ENCODE measurements at regions not wholly inside any gene's neighbourhood (a gene's known extent, or its start where the extent isn't known, plus 50 kb on each side); places are given as distances from the start of the nearest gene placed in this dataset.

- TF ChIP-seq ZBTB11 (CRISPR knock-in tag; IDR thresholded peaks at IDR 0.05) (no peak), TBL1XR1 (IDR thresholded peaks at IDR 0.05; ENCODE audit: low read depth, low read length) (no peak), EZH2 (IDR thresholded peaks at IDR 0.05; ENCODE audit: borderline replicate concordance, control insufficient read depth, low read depth, low read length) (no peak), POLR2AphosphoS5 (IDR thresholded peaks at IDR 0.05; ENCODE audit: low read length) (no peak), FOXK2 (IDR thresholded peaks at IDR 0.05) (no peak), CHD2 (IDR thresholded peaks at IDR 0.05; ENCODE audit: borderline replicate concordance, low read depth, low read length) (no peak), RCOR1 (conservative IDR thresholded peaks at IDR 0.05; ENCODE audit: low read depth, low read length) (no peak), IKZF1 (conservative IDR thresholded peaks at IDR 0.05) (no peak), RAD21 (IDR thresholded peaks at IDR 0.05; ENCODE audit: insufficient read depth, low read depth, low read length) (no peak), POLR2A (IDR thresholded peaks at IDR 0.05; ENCODE audit: low read depth, low read length) (no peak), MXI1 (IDR thresholded peaks at IDR 0.05; ENCODE audit: low read depth, low read length) (no peak)
- TF ChIP-seq, protein P1, sequence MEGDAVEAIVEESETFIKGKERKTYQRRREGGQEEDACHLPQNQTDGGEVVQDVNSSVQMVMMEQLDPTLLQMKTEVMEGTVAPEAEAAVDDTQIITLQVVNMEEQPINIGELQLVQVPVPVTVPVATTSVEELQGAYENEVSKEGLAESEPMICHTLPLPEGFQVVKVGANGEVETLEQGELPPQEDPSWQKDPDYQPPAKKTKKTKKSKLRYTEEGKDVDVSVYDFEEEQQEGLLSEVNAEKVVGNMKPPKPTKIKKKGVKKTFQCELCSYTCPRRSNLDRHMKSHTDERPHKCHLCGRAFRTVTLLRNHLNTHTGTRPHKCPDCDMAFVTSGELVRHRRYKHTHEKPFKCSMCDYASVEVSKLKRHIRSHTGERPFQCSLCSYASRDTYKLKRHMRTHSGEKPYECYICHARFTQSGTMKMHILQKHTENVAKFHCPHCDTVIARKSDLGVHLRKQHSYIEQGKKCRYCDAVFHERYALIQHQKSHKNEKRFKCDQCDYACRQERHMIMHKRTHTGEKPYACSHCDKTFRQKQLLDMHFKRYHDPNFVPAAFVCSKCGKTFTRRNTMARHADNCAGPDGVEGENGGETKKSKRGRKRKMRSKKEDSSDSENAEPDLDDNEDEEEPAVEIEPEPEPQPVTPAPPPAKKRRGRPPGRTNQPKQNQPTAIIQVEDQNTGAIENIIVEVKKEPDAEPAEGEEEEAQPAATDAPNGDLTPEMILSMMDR (IDR thresholded peaks at IDR 0.05 in 2 of 3, conservative IDR thresholded peaks at IDR 0.05 in 1 of 3; ENCODE audit: control insufficient read depth in 2 of 3, extremely low read depth in 1 of 3, insufficient read depth in 1 of 3, low read depth in 3 of 3, low read length in 3 of 3): peak; percentile 39 to 49 (median 43)
- TF ChIP-seq, protein P2, sequence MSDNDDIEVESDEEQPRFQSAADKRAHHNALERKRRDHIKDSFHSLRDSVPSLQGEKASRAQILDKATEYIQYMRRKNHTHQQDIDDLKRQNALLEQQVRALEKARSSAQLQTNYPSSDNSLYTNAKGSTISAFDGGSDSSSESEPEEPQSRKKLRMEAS (IDR thresholded peaks at IDR 0.05; ENCODE audit: low read depth, low read length): no peak
Observed at GRCh38 chr16:82439678-82440293, 187.0 kb upstream of the CDH13 start.

All from GM12878 (cell line).